ENCODE measurements at regions not wholly inside any gene's neighbourhood (a gene's known extent, or its start where the extent isn't known, plus 50 kb on each side); places are given as distances from the start of the nearest gene placed in this dataset.

DNA sequence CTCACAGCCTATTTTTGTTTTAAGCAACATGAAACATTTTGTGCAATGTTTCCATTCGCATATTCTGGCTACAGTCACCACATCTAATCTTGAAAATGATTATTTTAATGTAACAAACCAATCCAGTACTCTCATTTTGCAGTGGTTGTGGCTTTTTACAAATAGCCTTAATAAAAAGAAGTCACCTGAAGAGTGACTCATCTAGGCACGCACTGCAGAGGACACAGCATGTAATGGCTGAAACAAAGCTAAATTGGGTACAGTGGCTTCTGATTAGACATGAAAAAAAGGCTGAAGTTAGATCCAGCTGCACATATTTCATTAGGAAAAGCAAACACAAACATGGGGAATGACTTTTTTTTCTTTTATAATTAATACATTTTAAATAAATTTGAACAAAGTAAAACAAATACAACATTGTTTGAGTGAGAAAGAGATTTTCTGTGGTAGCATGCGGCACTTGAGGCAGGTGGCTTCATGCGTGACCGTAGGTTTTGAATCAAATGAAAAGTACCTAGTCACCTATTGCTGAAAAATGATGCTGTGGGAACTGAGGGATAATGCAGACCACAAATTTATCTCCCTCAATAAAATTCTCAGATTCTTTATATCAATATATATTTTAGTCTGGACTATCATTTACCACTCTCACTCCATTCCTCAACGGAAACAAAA, 240.8 kb upstream of the DDX53 start (continued):
- TF ChIP-seq WRNIP1 (IDR thresholded peaks at IDR 0.05; ENCODE audit: borderline replicate concordance, low read depth, low read length) (no peak), ZNF622 (IDR thresholded peaks at IDR 0.05) (no peak), CEBPB (IDR thresholded peaks at IDR 0.05; ENCODE audit: borderline replicate concordance in 1 of 2, low read depth in 2 of 2, low read length in 2 of 2) (no peak), KAT2A (conservative IDR thresholded peaks at IDR 0.05; ENCODE audit: control insufficient read depth, low read depth, low read length) (no peak), FOS (IDR thresholded peaks at IDR 0.05; ENCODE audit: borderline replicate concordance, extremely low read depth, insufficient read length) (no peak), ZZZ3 (IDR thresholded peaks at IDR 0.05; ENCODE audit: control insufficient read depth, insufficient read length, low read depth) (no peak), ZNF384 (IDR thresholded peaks at IDR 0.05; ENCODE audit: borderline replicate concordance, low read depth, low read length) (no peak), ELK1 (IDR thresholded peaks at IDR 0.05; ENCODE audit: low read depth, low read length) (no peak), PAX5 (IDR thresholded peaks at IDR 0.05; ENCODE audit: borderline replicate concordance, low read depth, low read length) (no peak), SPI1 (IDR thresholded peaks at IDR 0.05; ENCODE audit: borderline replicate concordance, insufficient read depth, low read depth, low read length) (no peak), POLR2AphosphoS2 (IDR thresholded peaks at IDR 0.05; ENCODE audit: low read depth, low read length) (no peak), BCL3 (IDR thresholded peaks at IDR 0.05; ENCODE audit: borderline replicate concordance, insufficient read depth, low read depth, low read length, poor library complexity, severe bottlenecking) (no peak), IKZF2 (IDR thresholded peaks at IDR 0.05) (no peak), ZBTB40 (IDR thresholded peaks at IDR 0.05; ENCODE audit: borderline replicate concordance) (peak; percentile 33; the same call in 1 of the 2 replicates), FOXK2 (IDR thresholded peaks at IDR 0.05) (no peak), NFYA (IDR thresholded peaks at IDR 0.05; ENCODE audit: borderline replicate concordance, low read depth, low read length) (no peak), BCL11A (IDR thresholded peaks at IDR 0.05; ENCODE audit: low read depth, low read length) (peak; percentile 50; the same call in 1 of the 2 replicates)
- TF ChIP-seq, protein P1, sequence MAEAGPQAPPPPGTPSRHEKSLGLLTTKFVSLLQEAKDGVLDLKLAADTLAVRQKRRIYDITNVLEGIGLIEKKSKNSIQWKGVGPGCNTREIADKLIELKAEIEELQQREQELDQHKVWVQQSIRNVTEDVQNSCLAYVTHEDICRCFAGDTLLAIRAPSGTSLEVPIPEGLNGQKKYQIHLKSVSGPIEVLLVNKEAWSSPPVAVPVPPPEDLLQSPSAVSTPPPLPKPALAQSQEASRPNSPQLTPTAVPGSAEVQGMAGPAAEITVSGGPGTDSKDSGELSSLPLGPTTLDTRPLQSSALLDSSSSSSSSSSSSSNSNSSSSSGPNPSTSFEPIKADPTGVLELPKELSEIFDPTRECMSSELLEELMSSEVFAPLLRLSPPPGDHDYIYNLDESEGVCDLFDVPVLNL (IDR thresholded peaks at IDR 0.05; ENCODE audit: low read depth, low read length) = no peak
- TF ChIP-seq, protein P2, sequence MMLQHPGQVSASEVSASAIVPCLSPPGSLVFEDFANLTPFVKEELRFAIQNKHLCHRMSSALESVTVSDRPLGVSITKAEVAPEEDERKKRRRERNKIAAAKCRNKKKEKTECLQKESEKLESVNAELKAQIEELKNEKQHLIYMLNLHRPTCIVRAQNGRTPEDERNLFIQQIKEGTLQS (IDR thresholded peaks at IDR 0.05; ENCODE audit: borderline replicate concordance, extremely low read depth, low read depth, low read length) = no peak
